ENCODE measurements at regions not wholly inside any gene's neighbourhood (a gene's known extent, or its start where the extent isn't known, plus 50 kb on each side); places are given as distances from the start of the nearest gene placed in this dataset.
"Not testable (repeated sequence)": the region's sequence is repeated elsewhere in the genome, so short reads cannot be mapped to it uniquely, and the experiment has no call there.

- DNase-seq: not testable (repeated sequence)
Observed at GRCh38 chr16:88248761-88249160, 134.0 kb upstream of the ZNF469 start.

GRCh38 chr16:88250381-88250780, 132.4 kb upstream of the ZNF469 start:
- DNase-seq: not testable (repeated sequence)

- DNase-seq: not testable (repeated sequence)
Observed at GRCh38 chr16:88252057-88252794, 130.5 kb upstream of the ZNF469 start.

- DNase-seq: not testable (repeated sequence)
Observed at GRCh38 chr16:88258141-88258540, 124.6 kb upstream of the ZNF469 start.

GRCh38 chr16:88258764-88259525, 123.8 kb upstream of the ZNF469 start:
- not testable (repeated sequence) for DNase-seq

GRCh38 chr16:88259538-88259937, 123.2 kb upstream of the ZNF469 start:
- not testable (repeated sequence) for DNase-seq

- DNase-seq: not testable (repeated sequence)
Observed at GRCh38 chr16:88260146-88260545, 122.6 kb upstream of the ZNF469 start.

- DNase-seq: not testable (repeated sequence)
Observed at GRCh38 chr16:88260881-88261665, 121.7 kb upstream of the ZNF469 start.

GRCh38 chr16:88261814-88262605, 120.7 kb upstream of the ZNF469 start:
- DNase-seq: not testable (repeated sequence)

- peak; percentile 28 to 56 for DNase-seq
Observed at GRCh38 chr16:88262858-88263563, 119.7 kb upstream of the ZNF469 start.

GRCh38 chr16:88263681-88264287, 119.0 kb upstream of the ZNF469 start:
- not testable (repeated sequence) for DNase-seq

- peak; percentile 95 to 98 for DNase-seq
Observed at GRCh38 chr16:88264641-88265285, 118.0 kb upstream of the ZNF469 start.

GRCh38 chr16:88265286-88265938, 117.3 kb upstream of the ZNF469 start:
- peak; percentile 18 to 53 for DNase-seq

- not testable (repeated sequence) for DNase-seq
Observed at GRCh38 chr16:88266036-88266435, 116.7 kb upstream of the ZNF469 start.

- DNase-seq: not testable (repeated sequence)
Observed at GRCh38 chr16:88266935-88267551, 115.7 kb upstream of the ZNF469 start.

- DNase-seq: peak in 1 of 2 donors; percentile 13
Observed at GRCh38 chr16:88268186-88268970, 114.4 kb upstream of the ZNF469 start.

GRCh38 chr16:88270171-88270790, 112.5 kb upstream of the ZNF469 start:
- not testable (repeated sequence) for DNase-seq

- DNase-seq: not testable (repeated sequence)
Observed at GRCh38 chr16:88271296-88271695, 111.5 kb upstream of the ZNF469 start.
